ENCODE measurements at regions not wholly inside any gene's neighbourhood (a gene's known extent, or its start where the extent isn't known, plus 50 kb on each side); places are given as distances from the start of the nearest gene placed in this dataset.

GRCh38 chr5:164600274-164600673 is 1094.9 kb downstream of the MAT2B start:
- no peak for DNase-seq (ENCODE audit: low read depth in 2 of 2)

DNA sequence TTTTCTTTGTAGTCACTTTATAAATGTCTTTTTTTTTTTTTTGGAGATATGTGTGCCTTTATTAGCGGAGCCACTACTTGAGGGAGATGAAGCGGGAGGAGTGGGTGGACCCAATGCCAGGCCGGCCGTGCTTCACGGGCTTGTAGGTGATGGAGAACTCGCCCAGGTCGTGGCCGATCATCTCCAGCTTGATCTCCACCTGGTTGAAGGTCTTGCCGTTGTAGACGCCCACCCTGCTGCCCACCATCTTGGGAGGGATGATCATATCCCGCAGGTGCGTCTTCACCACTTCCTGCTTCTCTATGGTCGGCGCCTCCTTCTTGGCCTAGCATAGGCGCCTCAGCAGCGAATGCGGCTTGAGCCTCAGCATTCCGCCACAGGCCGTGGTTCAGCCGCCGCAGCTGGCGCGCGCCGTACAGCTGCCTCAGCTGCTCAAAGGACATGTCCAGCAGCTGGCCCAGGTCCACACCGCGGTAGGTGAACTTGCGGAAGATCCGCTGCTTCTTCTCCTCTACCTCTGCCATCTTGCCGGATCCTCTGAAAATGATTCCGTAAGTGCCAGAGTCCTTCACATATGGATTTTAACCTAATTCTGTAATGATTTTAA is 1095.6 kb downstream of the MAT2B start:
- no peak for DNase-seq (ENCODE audit: low read depth in 2 of 2)

- no peak for DNase-seq (ENCODE audit: low read depth in 2 of 2)
Observed at GRCh38 chr5:164608507-164608906, 1103.1 kb downstream of the MAT2B start.

- DNase-seq (ENCODE audit: low read depth in 2 of 2): no peak
Observed at GRCh38 chr5:164610374-164610773, 1105.0 kb downstream of the MAT2B start.

- no peak for DNase-seq (ENCODE audit: low read depth in 2 of 2)
Observed at GRCh38 chr5:164614707-164615106, 1109.3 kb downstream of the MAT2B start.

- DNase-seq (ENCODE audit: low read depth in 2 of 2): no peak
Observed at GRCh38 chr5:164617290-164617689, 1111.9 kb downstream of the MAT2B start.

- DNase-seq (ENCODE audit: low read depth in 2 of 2): no peak
Observed at GRCh38 chr5:164627021-164627420, 1121.6 kb downstream of the MAT2B start.

GRCh38 chr5:164636456-164636855 is 1131.0 kb downstream of the MAT2B start:
- no peak for DNase-seq (ENCODE audit: low read depth in 2 of 2)

DNA sequence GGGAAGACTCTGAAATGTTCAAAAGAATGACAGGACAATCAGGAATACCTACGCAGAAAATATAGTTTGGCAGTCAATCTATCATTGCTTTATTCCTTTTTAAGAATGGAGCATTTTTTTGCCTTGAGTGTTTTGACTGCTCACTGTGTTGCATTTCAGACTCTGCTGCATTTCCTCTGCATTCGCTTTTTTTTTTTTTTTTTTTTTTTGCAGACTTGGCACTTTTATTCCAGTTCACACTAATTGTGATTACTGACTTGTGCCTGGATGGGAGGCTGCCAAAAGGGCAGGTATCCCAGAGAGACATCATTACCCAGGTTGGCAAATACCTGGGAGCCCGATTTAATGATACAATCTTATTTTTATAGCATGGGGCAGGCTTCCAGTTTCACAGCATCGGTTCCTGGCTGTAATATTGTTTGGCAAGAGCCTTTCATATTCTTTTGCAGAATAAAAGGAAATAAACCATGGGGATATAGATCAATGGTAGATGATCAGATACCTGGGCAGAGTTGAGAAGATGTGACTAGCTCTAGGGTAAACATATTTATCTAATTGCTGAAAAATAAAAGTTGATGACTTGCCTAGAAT is 1132.6 kb downstream of the MAT2B start:
- no peak for DNase-seq (ENCODE audit: low read depth in 2 of 2)

DNA sequence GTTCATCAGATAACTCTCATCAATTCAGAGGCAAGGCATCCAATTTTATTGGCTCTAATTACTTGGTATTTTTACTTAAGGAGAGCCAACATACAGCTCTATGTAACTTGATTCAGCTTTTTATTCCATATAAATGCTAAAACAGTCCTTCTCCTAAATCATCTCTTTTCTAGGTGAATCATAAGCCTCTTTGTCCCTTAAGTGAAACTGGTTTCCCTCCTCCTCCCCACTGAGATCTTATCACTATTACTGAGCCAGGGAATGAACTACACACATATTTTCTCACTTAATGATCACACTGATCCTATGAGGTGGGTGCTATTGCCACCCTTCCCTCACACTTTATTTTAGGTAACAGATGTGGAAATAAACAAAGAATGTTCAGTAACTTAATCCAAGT is 1143.8 kb downstream of the MAT2B start:
- no peak for DNase-seq (ENCODE audit: low read depth in 2 of 2)

DNA sequence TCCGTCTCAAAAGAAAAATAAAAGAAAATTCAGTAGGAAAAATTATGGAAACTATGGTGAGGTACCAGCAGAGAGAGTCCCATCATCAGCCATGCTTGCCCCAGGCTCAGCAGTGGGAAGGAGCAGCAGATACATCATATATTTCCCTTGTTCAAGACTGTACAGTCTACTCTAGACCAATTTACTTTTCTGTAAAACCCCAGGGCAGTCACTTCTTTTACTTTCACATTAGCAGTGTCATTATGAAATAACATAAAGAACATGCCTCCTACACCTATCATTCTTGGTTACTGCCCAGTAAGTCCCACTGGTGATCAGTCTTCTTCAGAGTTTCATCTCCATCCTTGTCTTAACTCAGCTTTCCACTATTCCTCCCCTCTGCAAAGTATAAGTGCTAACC is 1145.0 kb downstream of the MAT2B start:
- DNase-seq (ENCODE audit: low read depth in 2 of 2): no peak

GRCh38 chr5:164651546-164652275 is 1146.3 kb downstream of the MAT2B start:
- no peak for DNase-seq (ENCODE audit: low read depth in 2 of 2)

GRCh38 chr5:164652276-164652660 is 1146.8 kb downstream of the MAT2B start:
- no peak for DNase-seq (ENCODE audit: low read depth in 2 of 2)

- no peak for DNase-seq (ENCODE audit: low read depth in 2 of 2)
Observed at GRCh38 chr5:164663198-164663989, 1158.0 kb downstream of the MAT2B start.

DNA sequence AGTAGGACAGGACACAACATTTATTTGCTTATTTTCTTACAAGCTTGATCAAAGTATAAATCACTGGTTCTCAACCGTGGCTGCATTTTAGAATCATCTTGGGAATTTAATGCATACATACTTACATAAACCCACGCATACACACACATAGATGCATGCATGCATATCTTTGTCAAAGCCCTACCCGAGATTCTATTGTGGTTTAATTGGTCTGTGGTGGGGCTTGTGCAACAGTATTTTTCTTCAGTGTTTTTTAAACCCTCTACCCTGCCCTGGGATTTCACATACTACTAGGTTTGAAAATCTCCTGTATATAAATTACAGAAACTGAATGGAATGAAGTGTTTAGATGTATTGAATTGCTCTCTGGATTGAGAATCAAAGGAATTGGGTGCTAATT is 1166.2 kb downstream of the MAT2B start:
- DNase-seq (ENCODE audit: low read depth in 2 of 2): no peak

- no peak for DNase-seq (ENCODE audit: low read depth in 2 of 2)
Observed at GRCh38 chr5:164672205-164672604, 1166.8 kb downstream of the MAT2B start.

DNA sequence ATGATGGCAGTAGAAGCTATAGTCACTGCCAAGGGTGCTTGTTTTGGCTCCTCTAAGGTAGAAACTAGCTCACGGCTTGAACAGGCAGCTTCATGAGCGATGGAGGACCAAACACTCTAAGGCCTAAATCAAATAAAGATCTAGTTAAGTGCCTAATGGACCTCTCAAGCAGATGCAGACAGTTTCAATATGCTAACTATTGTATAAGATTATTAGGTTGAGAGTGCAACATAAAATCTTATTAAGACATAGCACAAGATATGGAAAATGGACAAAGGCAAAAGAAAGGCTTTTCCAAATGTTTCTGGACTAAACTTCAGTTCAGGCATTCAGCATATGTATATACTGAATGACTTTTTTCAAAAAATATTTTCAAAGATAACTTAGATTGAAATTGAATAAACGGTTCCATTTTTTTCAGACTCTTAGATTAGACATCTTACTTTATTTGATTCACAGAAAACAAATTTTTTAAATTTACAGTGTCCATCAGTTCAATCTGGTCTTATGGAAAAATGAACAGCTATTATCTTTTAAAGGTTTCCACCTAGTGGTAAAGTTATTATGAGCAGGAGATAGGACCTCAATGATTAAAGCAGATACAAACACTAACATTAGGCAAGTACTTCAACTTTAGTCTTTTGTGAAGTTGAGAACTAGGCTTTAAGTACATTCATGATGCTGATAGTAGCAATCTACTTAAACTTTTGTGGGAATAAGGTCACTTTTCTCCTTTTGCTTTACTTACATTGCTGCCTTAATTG is 1167.7 kb downstream of the MAT2B start:
- DNase-seq (ENCODE audit: low read depth in 2 of 2): no peak

DNA sequence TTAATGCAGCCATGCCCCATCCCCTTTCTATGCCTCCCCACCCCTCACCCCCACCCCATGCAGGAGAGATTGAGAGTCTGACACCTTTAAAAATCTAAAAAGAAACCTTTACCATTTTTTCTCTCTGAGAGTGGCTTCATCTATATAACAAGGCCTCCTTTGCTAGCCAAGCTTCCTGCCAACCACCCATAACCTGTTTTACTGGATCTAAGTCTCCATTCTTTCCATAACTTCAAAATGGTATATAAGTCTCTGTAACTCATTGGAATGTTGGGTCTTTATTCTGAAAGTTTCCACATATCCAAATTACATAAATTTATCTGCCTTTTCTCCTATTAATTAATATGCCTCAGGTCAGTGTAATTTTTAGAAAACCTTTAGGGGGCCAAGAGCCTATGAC is 1174.0 kb downstream of the MAT2B start:
- DNase-seq (ENCODE audit: low read depth in 2 of 2): no peak

- no peak for DNase-seq (ENCODE audit: low read depth in 2 of 2)
Observed at GRCh38 chr5:164680216-164680615, 1174.8 kb downstream of the MAT2B start.

GRCh38 chr5:164680812-164681520 is 1175.5 kb downstream of the MAT2B start:
- DNase-seq (ENCODE audit: low read depth in 2 of 2): no peak

GRCh38 chr5:164687391-164687790 is 1182.0 kb downstream of the MAT2B start:
- no peak for DNase-seq (ENCODE audit: low read depth in 2 of 2)

Data from activated CD8-positive, alpha-beta memory T cell treated with anti-CD3 and anti-CD28 coated beads for 4 hours (primary cell).